NCI-H69 (cell line): ENCODE measurements at regions not wholly inside any gene's neighbourhood (a gene's known extent, or its start where the extent isn't known, plus 50 kb on each side); places are given as distances from the start of the nearest gene placed in this dataset.

Experiments
- DNase-seq: peaks from one replicate; lab custom pipeline; 2025; lab: John Stamatoyannopoulos, UW

- DNase-seq, result peak; percentile 4
These were observed 140.2 kb downstream of the KLF5 start for GRCh38 chr13:73198991-73199411.

GRCh38 chr13:73195091-73195490 is 136.3 kb downstream of the KLF5 start:
- no peak for DNase-seq

DNA sequence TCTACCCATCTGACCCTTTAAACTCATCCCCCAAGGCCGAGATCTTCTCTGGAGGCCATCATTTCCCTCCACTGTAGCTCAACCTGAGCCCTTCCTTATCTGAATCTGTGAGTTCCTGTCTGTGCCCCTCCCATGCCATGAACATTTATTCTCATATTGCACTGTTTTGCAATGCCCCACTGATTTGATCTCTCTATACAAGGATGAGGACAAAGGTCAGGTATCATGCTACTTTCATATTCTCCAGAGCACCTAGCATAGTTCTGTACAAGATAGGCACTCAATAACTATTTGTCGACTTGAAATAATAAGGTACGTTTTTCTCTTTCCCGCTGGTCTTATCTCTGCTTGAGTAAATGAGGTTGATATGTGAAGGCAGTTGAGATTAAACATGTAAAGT is 135.5 kb downstream of the KLF5 start:
- DNase-seq, result no peak

- no peak for DNase-seq
These were observed 134.7 kb downstream of the KLF5 start for GRCh38 chr13:73193554-73193953.

- DNase-seq, result no peak
These were observed 131.7 kb downstream of the KLF5 start for GRCh38 chr13:73190477-73190876.

- DNase-seq, result no peak
These were observed 131.0 kb downstream of the KLF5 start for GRCh38 chr13:73189776-73190175.

GRCh38 chr13:73189362-73189761 is 130.6 kb downstream of the KLF5 start:
- no peak for DNase-seq

- DNase-seq, result no peak
These were observed 128.3 kb downstream of the KLF5 start for GRCh38 chr13:73187106-73187505.

GRCh38 chr13:73179650-73180274 is 121.0 kb downstream of the KLF5 start:
- DNase-seq, result no peak

GRCh38 chr13:73177916-73178565 is 119.2 kb downstream of the KLF5 start:
- DNase-seq, result no peak

- no peak for DNase-seq
These were observed 118.2 kb downstream of the KLF5 start for GRCh38 chr13:73177017-73177416.

GRCh38 chr13:73174521-73175010 is 115.8 kb downstream of the KLF5 start:
- DNase-seq, result no peak

DNA sequence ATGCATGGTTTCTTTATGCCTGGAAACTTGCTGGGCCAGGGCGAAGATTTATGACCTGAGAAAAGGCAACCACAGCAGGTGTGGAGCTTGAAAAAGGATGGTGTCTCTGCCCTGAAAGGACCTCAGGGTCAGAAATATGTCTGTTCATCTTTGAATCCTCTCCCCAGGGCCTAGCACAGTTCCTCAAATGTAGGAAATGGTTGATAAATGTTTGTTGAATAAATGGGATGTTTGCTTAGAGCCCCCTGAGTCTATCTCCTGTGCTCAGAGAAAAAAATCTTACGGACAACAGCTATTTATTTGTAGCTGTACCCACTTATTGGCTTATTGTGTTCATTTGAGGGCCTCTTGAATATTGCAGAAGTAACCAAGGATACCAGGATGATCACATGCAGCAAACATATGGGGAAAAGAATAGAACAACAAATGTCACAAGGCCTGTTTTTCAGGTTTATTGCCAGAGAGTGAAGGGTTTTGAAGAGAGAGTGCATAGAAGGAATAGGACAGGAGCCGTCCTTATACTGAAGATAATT is 114.5 kb downstream of the KLF5 start:
- DNase-seq, result no peak

GRCh38 chr13:73171926-73172325 is 113.1 kb downstream of the KLF5 start:
- DNase-seq, result no peak

DNA sequence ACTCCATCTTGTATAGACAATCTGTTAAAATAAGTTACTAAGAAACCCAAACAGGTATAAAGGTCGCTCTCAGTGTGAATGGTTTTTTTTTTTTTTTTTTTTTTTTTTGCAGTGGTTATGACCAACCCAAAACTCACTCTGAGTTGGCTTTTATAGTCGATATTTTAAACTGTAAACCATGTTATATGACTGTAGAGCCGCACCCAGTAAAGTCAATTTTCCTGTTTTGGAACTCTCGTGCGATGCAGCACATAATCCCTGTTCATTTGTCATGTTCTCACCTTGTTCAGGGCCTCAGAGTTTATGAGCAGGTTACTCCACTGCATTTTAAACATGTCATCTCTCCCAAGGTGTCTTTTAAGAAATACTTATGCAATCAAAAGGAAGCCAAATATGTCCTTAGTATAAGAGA is 112.5 kb downstream of the KLF5 start:
- DNase-seq, result no peak

- DNase-seq, result peak; percentile 3
These were observed 111.2 kb downstream of the KLF5 start for GRCh38 chr13:73169971-73170370.

DNA sequence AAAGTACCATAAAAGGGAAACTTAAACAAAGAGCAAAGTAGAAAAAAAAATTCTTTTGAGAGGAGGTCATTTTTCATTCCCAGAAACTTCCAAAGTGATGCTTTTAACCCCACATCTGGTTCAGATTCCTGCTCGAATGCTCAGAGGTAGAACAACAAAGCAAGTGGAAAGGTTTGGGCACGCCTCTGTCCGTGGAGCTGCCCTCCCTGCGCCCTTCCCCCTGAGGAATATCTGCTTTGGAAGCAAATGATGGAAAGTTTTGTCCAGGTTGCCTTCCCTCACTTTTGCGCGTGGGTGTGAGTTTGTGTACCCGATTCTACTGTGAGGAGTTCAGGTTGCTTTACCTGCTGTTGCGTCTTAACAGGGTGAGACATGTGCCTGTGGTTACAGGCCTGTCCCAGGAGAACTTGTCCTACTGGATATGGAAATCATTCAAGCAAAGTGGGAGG is 110.2 kb downstream of the KLF5 start:
- no peak for DNase-seq

- DNase-seq, result no peak
These were observed 109.6 kb downstream of the KLF5 start for GRCh38 chr13:73168226-73168952.

GRCh38 chr13:73167028-73167820 is 108.4 kb downstream of the KLF5 start:
- no peak for DNase-seq

GRCh38 chr13:73166204-73166603 is 107.4 kb downstream of the KLF5 start:
- no peak for DNase-seq

- DNase-seq, result peak; percentile 11
These were observed 104.4 kb downstream of the KLF5 start for GRCh38 chr13:73162912-73163911.
